BLaER1 treated with 17β-estradiol and CSF1 and Interleukin-3, amounts not matched to agents 10 nM and 100 nM (cell line): ENCODE measurements at regions not wholly inside any gene's neighbourhood (a gene's known extent, or its start where the extent isn't known, plus 50 kb on each side); places are given as distances from the start of the nearest gene placed in this dataset.
"Not testable (repeated sequence)": the region's sequence is repeated elsewhere in the genome, so short reads cannot be mapped to it uniquely, and the experiment has no call there.

Experiments used
- H3K27ac ChIP-seq, 11 experiments: shearing (Covaris generic); formaldehyde crosslinking; 2 replicates each; pipeline ENCODE4 v1.8.1; 2022
- H3K27me3 ChIP-seq, 11 experiments: shearing (Covaris generic); formaldehyde crosslinking; 2 replicates each; pipeline ENCODE4 v1.8.1; 2022
- H3K36me3 ChIP-seq, 11 experiments: shearing (Covaris generic); formaldehyde crosslinking; 2 replicates each; pipeline ENCODE4 v1.8.1; 2022
- H3K4me1 ChIP-seq, 10 experiments: shearing (Covaris generic); formaldehyde crosslinking; 2 replicates each; pipeline ENCODE4 v1.8.1; 2022
- H3K4me2 ChIP-seq, 11 experiments: shearing (Covaris generic); formaldehyde crosslinking; 2 replicates each; pipeline ENCODE4 v1.8.1; 2022
- H3K4me3 ChIP-seq, 10 experiments: shearing (Covaris generic); formaldehyde crosslinking; 2 replicates each; pipeline ENCODE4 v1.8.1; 2022
- H3K9ac ChIP-seq, 11 experiments: shearing (Covaris generic); formaldehyde crosslinking; 2 replicates each; pipeline ENCODE4 v1.8.1; 2022
- H3K9me3 ChIP-seq, 11 experiments: shearing (Covaris generic); formaldehyde crosslinking; replicated peaks in 1 of 11; 2 replicates each; pipeline ENCODE4 v1.8.1; 2022
- H4K20me1 ChIP-seq, 11 experiments: shearing (Covaris generic); formaldehyde crosslinking; 2 replicates each; pipeline ENCODE4 v1.8.1; 2022
- Cebpa-rat ChIP-seq, 11 experiments: shearing (Covaris generic); IDR thresholded peaks; 2 replicates each; pipeline ENCODE4 v1.8.1; 2022

DNA sequence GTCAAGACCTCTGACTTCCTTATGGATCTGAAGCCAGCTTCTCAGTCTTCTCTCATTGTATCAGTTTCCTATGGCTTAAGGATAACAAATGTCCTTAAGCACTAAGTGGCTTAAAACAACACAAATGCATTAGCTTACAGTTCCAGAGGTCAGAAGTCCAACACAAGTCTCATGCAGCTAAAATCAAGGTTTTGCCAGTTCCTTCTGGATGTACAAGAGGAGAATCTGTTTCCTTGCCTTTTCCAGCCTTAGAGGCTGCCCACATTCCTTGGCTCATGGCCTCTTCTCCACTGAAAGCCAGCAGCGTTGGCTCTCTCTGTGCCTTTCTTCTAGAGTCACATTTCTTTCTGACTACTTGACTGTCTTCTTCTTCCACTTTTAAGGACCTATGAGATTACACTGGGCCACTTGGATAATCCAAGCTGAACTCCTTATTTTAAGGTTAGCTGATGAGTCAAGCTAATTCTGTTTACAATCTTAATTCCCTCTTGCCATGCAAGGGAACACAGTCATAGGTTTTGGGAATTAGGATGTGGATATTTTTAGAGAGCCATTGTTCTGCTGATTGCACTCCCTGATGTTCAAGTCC is 179.0 kb downstream of the BCAS1 start:
- H3K27ac ChIP-seq = peak overlapping the region in 3 of 11 experiments; percentile 9 to 41 (median 30); a peak in 3 of 22 replicates

DNA sequence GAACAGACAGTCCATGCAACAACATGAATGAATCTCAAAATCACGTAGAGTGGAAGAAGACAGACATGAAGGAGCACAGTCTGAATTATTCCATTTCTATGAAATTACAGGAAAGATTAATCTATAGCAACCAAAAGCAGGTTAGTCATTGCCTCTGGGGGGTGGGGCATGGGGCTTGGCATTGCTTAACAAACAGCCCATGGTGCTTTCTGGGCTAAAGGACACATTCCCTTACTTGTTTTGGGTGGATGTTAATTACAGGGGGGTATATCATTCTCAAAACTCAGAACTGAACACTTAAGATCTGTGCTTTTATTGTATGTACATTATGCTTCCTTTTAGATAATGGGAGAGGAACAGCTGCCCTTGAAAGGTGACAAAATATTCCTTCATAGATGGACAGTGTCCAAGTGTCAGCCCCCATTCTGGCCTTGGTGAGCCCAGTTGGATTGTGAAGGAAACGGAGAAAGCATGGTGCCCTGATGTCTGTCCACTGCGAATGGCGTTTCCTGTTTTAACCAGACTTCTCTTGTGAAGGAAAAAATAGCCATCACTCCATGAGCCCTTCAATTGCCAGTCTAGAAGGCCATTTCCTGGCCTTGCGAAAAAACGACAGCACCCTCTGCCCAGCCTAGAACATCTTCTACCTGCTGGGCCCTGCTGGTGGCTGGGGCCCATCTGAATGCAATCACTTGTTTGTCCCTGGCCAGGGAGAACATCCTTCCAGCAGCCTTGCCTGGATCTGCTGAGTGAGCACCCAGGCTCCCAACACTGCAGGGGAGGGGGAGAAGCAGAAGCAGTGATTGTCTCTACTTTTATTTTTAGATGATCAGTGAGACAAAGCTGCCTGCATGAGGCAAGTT is 179.7 kb downstream of the BCAS1 start:
- Histone ChIP-seq H3K27ac (peak overlapping the region in 4 of 11 experiments; percentile 7 to 41 (median 20); a peak in 5 of 22 replicates), H3K4me1 (peaks cover 40 to 56% (median 49%) of the 10 kb centered on the region in 10 experiments), H3K4me3 (no peak overlapping the region), H3K36me3 (no peaks in the 10 kb centered on the region), H3K9me3 (no peaks in the 10 kb centered on the region), H4K20me1 (no peaks in the 10 kb centered on the region), H3K27me3 (no peaks in the 10 kb centered on the region; a peak in 1 of 22 replicates), H3K9ac (no peak overlapping the region), H3K4me2 (peak overlapping the region in 10 of 11 experiments; percentile 4 to 73 (median 31); a peak in 14 of 22 replicates)
- no peak for TF ChIP-seq Cebpa-rat (IDR thresholded peaks at IDR 0.05)

More for the DNA sequence above, 179.0 kb downstream of the BCAS1 start:
- H3K36me3 ChIP-seq = no peaks in the 10 kb centered on the region
- TF ChIP-seq Cebpa-rat (IDR thresholded peaks at IDR 0.05) = no peak
- no peaks in the 10 kb centered on the region; a peak in 1 of 22 replicates for H3K27me3 ChIP-seq
- H3K9me3 ChIP-seq = no peaks in the 10 kb centered on the region
- H4K20me1 ChIP-seq = no peaks in the 10 kb centered on the region
- peaks cover 40 to 57% (median 50%) of the 10 kb centered on the region in 10 experiments for H3K4me1 ChIP-seq
- H3K4me2 ChIP-seq = peak overlapping the region in 7 of 11 experiments; percentile 16 to 73 (median 50); a peak in 11 of 22 replicates
- no peak overlapping the region for H3K4me3 ChIP-seq
- H3K9ac ChIP-seq = no peak overlapping the region

GRCh38 chr20:53889411-53890148 is 180.8 kb downstream of the BCAS1 start:
- Histone ChIP-seq H3K9me3 (no peaks in the 10 kb centered on the region), H3K36me3 (no peaks in the 10 kb centered on the region), H3K4me2 (peak overlapping the region in 2 of 11 experiments; percentile 64 to 73; a peak in 3 of 22 replicates), H3K4me1 (peaks cover 31 to 48% (median 44%) of the 10 kb centered on the region in 10 experiments), H3K27me3 (no peaks in the 10 kb centered on the region; a peak in 1 of 22 replicates), H3K27ac (no peak overlapping the region), H4K20me1 (no peaks in the 10 kb centered on the region), H3K9ac (no peak overlapping the region), H3K4me3 (no peak overlapping the region)
- TF ChIP-seq Cebpa-rat (IDR thresholded peaks at IDR 0.05) = no peak

DNA sequence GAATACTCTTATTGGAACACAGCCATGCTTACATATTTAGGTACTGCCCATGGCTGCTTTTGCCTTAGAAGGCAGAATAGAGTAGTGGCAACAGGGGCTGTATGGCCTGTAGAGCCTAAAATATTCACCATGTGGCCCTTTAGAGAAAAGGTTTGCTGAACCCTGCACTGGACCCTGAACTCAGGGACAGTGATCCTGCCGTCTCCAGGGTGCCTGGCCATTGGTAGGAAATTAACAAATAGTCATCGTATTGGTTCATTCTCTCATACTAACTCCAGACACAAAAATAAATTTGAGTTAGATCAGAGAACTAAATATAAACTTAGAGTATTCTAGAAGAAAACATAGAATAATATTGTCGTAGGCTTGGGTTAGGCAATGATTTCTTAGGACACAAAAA is 181.4 kb downstream of the BCAS1 start:
- Histone ChIP-seq H3K4me2 (no peak overlapping the region), H3K4me3 (no peak overlapping the region), H4K20me1 (no peaks in the 10 kb centered on the region), H3K9me3 (no peaks in the 10 kb centered on the region), H3K36me3 (no peaks in the 10 kb centered on the region), H3K27me3 (no peaks in the 10 kb centered on the region; a peak in 1 of 22 replicates), H3K4me1 (peaks cover 25 to 42% (median 39%) of the 10 kb centered on the region in 10 experiments), H3K27ac (no peak overlapping the region), H3K9ac (no peak overlapping the region)
- TF ChIP-seq Cebpa-rat (IDR thresholded peaks at IDR 0.05) = no peak

- no peak overlapping the region for H3K4me3 ChIP-seq
- no peak for TF ChIP-seq Cebpa-rat (IDR thresholded peaks at IDR 0.05)
- H4K20me1 ChIP-seq = no peaks in the 10 kb centered on the region
- no peak overlapping the region for H3K9ac ChIP-seq
- H3K4me2 ChIP-seq = no peak overlapping the region
- H3K36me3 ChIP-seq = no peaks in the 10 kb centered on the region
- H3K27ac ChIP-seq = no peak overlapping the region
- H3K27me3 ChIP-seq = no peaks in the 10 kb centered on the region; a peak in 1 of 22 replicates
- peaks cover 20 to 38% (median 34%) of the 10 kb centered on the region in 10 experiments for H3K4me1 ChIP-seq
- no peaks in the 10 kb centered on the region for H3K9me3 ChIP-seq
These were observed 181.9 kb downstream of the BCAS1 start for GRCh38 chr20:53888510-53888909.

- H3K27me3 ChIP-seq = no peaks in the 10 kb centered on the region; a peak in 1 of 22 replicates
- no peak overlapping the region for H3K4me3 ChIP-seq
- no peaks in the 10 kb centered on the region for H4K20me1 ChIP-seq
- no peaks in the 10 kb centered on the region for H3K36me3 ChIP-seq
- H3K27ac ChIP-seq = no peak overlapping the region
- peaks cover 15 to 32% (median 29%) of the 10 kb centered on the region in 10 experiments for H3K4me1 ChIP-seq
- no peak overlapping the region for H3K9ac ChIP-seq
- H3K9me3 ChIP-seq = no peaks in the 10 kb centered on the region
- TF ChIP-seq Cebpa-rat (IDR thresholded peaks at IDR 0.05) = no peak
- H3K4me2 ChIP-seq = no peak overlapping the region
These were observed 182.4 kb downstream of the BCAS1 start for GRCh38 chr20:53887973-53888372.

GRCh38 chr20:53884859-53885541 is 185.4 kb downstream of the BCAS1 start:
- Histone ChIP-seq H3K4me3 (no peak overlapping the region), H3K36me3 (no peaks in the 10 kb centered on the region), H3K27me3 (no peaks in the 10 kb centered on the region; a peak in 1 of 22 replicates), H3K27ac (no peak overlapping the region), H3K4me2 (no peak overlapping the region; a peak in 1 of 22 replicates), H3K9me3 (no peaks in the 10 kb centered on the region), H4K20me1 (no peaks in the 10 kb centered on the region), H3K4me1 (peaks cover under 1 to 16% (median 10%) of the 10 kb centered on the region in 10 experiments; a peak in 12 of 20 replicates), H3K9ac (no peak overlapping the region)
- TF ChIP-seq Cebpa-rat (IDR thresholded peaks at IDR 0.05) = no peak

- Histone ChIP-seq H3K9ac (no peak overlapping the region), H3K9me3 (no peaks in the 10 kb centered on the region), H3K4me2 (no peak overlapping the region), H3K27ac (no peak overlapping the region), H4K20me1 (no peaks in the 10 kb centered on the region), H3K4me3 (no peak overlapping the region), H3K36me3 (no peaks in the 10 kb centered on the region), H3K4me1 (peaks cover 3 to 28% (median 15%) of the 10 kb centered on the region in 10 experiments; a peak in 14 of 20 replicates), H3K27me3 (no peaks in the 10 kb centered on the region; a peak in 1 of 22 replicates)
- no peak for TF ChIP-seq Cebpa-rat (IDR thresholded peaks at IDR 0.05)
These were observed 187.1 kb downstream of the BCAS1 start for GRCh38 chr20:53883098-53883911.

DNA sequence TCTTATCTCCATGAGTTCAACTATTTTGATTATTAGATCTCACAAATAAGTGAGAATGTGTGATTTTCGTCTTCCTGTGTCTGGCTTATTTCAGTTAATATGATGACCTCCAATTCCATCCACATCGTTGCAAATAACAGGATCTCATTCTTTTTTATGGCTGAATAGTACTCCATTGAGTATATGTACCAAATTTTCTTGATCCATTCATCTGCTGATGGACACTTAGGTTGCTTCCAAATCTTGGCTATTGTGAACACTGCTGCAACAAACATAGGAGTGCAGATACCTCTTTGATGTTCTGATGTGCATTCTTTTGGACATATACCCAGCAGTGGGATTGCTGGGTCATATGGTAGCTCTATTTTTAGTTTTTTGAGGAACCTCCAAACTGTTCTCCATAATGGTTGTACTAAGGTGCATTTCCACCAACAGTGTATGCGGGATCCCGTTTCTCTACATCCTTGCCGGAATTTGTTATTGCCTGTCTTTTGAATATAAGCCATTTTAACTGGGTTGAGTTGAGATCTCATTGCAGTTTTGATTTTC is 187.9 kb downstream of the BCAS1 start:
- not testable (repeated sequence) for H3K36me3 ChIP-seq, H3K27ac ChIP-seq, H3K4me2 ChIP-seq, H3K27me3 ChIP-seq, H3K9ac ChIP-seq, H3K9me3 ChIP-seq, H3K4me3 ChIP-seq, H4K20me1 ChIP-seq
- peaks cover 3 to 28% (median 15%) of the 10 kb centered on the region in 10 experiments; a peak in 14 of 20 replicates for H3K4me1 ChIP-seq
